ENCODE measurements at regions not wholly inside any gene's neighbourhood (a gene's known extent, or its start where the extent isn't known, plus 50 kb on each side); places are given as distances from the start of the nearest gene placed in this dataset.

GRCh38 chr6:167559675-167560479 is 235.0 kb downstream of the TTLL2 start (continued):
- peak in 1 of 2 experiments; percentile 34; a peak in 2 of 4 replicates for TF ChIP-seq REST (IDR thresholded peaks at IDR 0.05; ENCODE audit: borderline replicate concordance in 1 of 2, low read depth in 1 of 2, low read length in 2 of 2)
- no peak for TF ChIP-seq HNRNPK (IDR thresholded peaks at IDR 0.05; ENCODE audit: low read depth, low read length, poor library complexity, severe bottlenecking)
- TF ChIP-seq ZNF556 (CRISPR knock-in tag; IDR thresholded peaks at IDR 0.05; ENCODE audit: borderline replicate concordance): peak; percentile 21; the same call in 1 of the 2 replicates
- TF ChIP-seq ZNF672 (CRISPR knock-in tag; IDR thresholded peaks at IDR 0.05): no peak
- 0 out of 2 replicates have a peak, but pooled peaks have one; percentile 64 for TF ChIP-seq ZMYM2 (CRISPR knock-in tag; IDR thresholded peaks at IDR 0.05)
- TF ChIP-seq FOXA3 (CRISPR knock-in tag; IDR thresholded peaks at IDR 0.05): peak; percentile 80
- TF ChIP-seq GLI4 (CRISPR knock-in tag; IDR thresholded peaks at IDR 0.05; ENCODE audit: borderline replicate concordance): no peak
- TF ChIP-seq, protein P1, sequence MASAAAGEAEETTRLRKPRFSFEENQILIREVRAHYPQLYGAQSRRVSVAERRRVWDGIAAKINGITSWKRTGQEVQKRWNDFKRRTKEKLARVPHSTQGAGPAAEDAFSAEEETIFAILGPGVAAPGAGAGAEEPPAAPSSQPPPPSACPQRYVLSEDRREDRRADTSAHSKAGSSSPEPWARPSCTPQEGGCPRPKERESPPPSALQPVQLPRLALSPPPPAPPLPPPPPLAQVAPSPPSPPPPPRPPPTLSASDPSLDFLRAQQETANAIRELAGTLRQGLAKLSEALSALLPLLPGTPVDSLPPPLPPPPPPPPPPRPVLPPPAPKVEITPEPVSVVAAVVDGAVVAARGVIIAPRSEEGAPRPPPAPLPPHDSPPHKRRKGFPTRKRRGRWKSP (CRISPR knock-in tag; IDR thresholded peaks at IDR 0.05): 0 out of 2 replicates have a peak, but pooled peaks have one; percentile 42
- peak; percentile 19; the same call in 1 of the 2 replicates for TF ChIP-seq IRF1 (CRISPR knock-in tag; IDR thresholded peaks at IDR 0.05; ENCODE audit: low read depth)
- no peak for TF ChIP-seq ATRX (CRISPR knock-in tag; IDR thresholded peaks at IDR 0.05; ENCODE audit: borderline replicate concordance)
- TF ChIP-seq ISL2 (CRISPR knock-in tag; IDR thresholded peaks at IDR 0.05): peak; percentile 8; the same call in 1 of the 2 replicates
- TF ChIP-seq TRAFD1 (CRISPR knock-in tag; IDR thresholded peaks at IDR 0.05; ENCODE audit: borderline replicate concordance): no peak; the same call in 1 of the 2 replicates
- TF ChIP-seq ZNF780A (CRISPR knock-in tag; IDR thresholded peaks at IDR 0.05): no peak
- TF ChIP-seq ZNF670 (CRISPR knock-in tag; IDR thresholded peaks at IDR 0.05; ENCODE audit: borderline replicate concordance): no peak
- TF ChIP-seq SMARCE1 (IDR thresholded peaks at IDR 0.05; ENCODE audit: borderline replicate concordance): no peak
- peak; percentile 70 for TF ChIP-seq KDM1A (CRISPR knock-in tag; IDR thresholded peaks at IDR 0.05)
- TF ChIP-seq MNT (IDR thresholded peaks at IDR 0.05): no peak
- TF ChIP-seq ZNF841 (CRISPR knock-in tag; IDR thresholded peaks at IDR 0.05; ENCODE audit: borderline replicate concordance): no peak
- peak; percentile 38; the same call in 1 of the 2 replicates for TF ChIP-seq SP2 (CRISPR knock-in tag; IDR thresholded peaks at IDR 0.05)
- no peak for TF ChIP-seq REXO4 (CRISPR knock-in tag; IDR thresholded peaks at IDR 0.05; ENCODE audit: borderline replicate concordance)
